ENCODE measurements at regions not wholly inside any gene's neighbourhood (a gene's known extent, or its start where the extent isn't known, plus 50 kb on each side); places are given as distances from the start of the nearest gene placed in this dataset.
A peak's percentile ranks its signal among the peaks of the same experiment; 100 is the strongest.

- Histone ChIP-seq H3K27me3 (ENCODE audit: control insufficient read depth in 2 of 2, insufficient read depth in 2 of 2, low read length in 2 of 2) (no peaks in the 10 kb centered on the region), H3K9me3 (replicated peaks; ENCODE audit: control insufficient read depth, insufficient read depth, low read depth, low read length) (no peaks in the 10 kb centered on the region), H3K9me1 (ENCODE audit: control insufficient read depth, insufficient read depth, low read length) (no peaks in the 10 kb centered on the region), H3K4me2 (ENCODE audit: insufficient read depth, low read length) (no peak overlapping the region), H3K9ac (ENCODE audit: insufficient read depth in 1 of 2, low read depth in 2 of 2, low read length in 2 of 2) (no peak overlapping the region), H2AFZ (ENCODE audit: low read depth, low read length) (peak overlapping the region; percentile 79), H4K20me1 (replicated peaks; ENCODE audit: control insufficient read depth, insufficient read depth, low read length) (no peaks in the 10 kb centered on the region), H3K79me2 (ENCODE audit: control insufficient read depth, insufficient read depth, low read length) (no peaks in the 10 kb centered on the region), H3K4me1 (replicated peaks in 1 of 2; ENCODE audit: control insufficient read depth in 2 of 2, insufficient read depth in 2 of 2, low read length in 2 of 2) (no peaks in the 10 kb centered on the region), H3K27ac (ENCODE audit: extremely low read depth, low read depth, low read length) (no peak overlapping the region), H3K4me3 (no peak overlapping the region), H3K36me3 (ENCODE audit: control insufficient read depth, insufficient read depth, low read length) (no peaks in the 10 kb centered on the region)
- 86% methylated on average over 1 of the region's 1 CpG for WGBS (ENCODE audit: insufficient coverage, low coverage, missing lambda C conversion rate)
- ChIA-PET POLR2A (interaction anchor here (1.0 kb wide), 1 partner anchor 309 kb away, joined by 3 read pairs; no protein-coding TSS in a partner anchor), CTCF (ENCODE audit: low intra/inter-chr PET ratio) (no interaction called here)
- in situ Hi-C loops (cut with MboI) (no loop called here), intact Hi-C loops (cut with micrococcal nuclease) (no loop called here)
- DNase-seq (ENCODE audit: extremely low read depth in 1 of 4, low spot score in 3 of 4), result peak in 2 of 4 experiments; percentile 18 to 32
- no peak for FAIRE-seq
- ATAC-seq, result peak; percentile 88
- no TSS peak for BruUV-seq (replicated peaks)
- TF ChIP-seq ZKSCAN8 (CRISPR knock-in tag; IDR thresholded peaks at IDR 0.05) (no peak), ZNF212 (CRISPR knock-in tag; IDR thresholded peaks at IDR 0.05) (no peak), MBD2 (IDR thresholded peaks at IDR 0.05; ENCODE audit: borderline replicate concordance, low read depth) (no peak), ZC3H8 (IDR thresholded peaks at IDR 0.05) (no peak), HSF4 (CRISPR knock-in tag; IDR thresholded peaks at IDR 0.05; ENCODE audit: borderline replicate concordance) (no peak), ZNF75A (CRISPR knock-in tag; IDR thresholded peaks at IDR 0.05) (no peak), ZNF592 (IDR thresholded peaks at IDR 0.05) (no peak), HNRNPLL (IDR thresholded peaks at IDR 0.05; ENCODE audit: low read depth, low read length, poor library complexity, severe bottlenecking) (no peak), JUNB (CRISPR knock-in tag; conservative IDR thresholded peaks at IDR 0.05) (no peak), POLR3G (IDR thresholded peaks at IDR 0.05; ENCODE audit: extremely low read depth, insufficient read length, insufficient replicate concordance) (no peak), NFIC (IDR thresholded peaks at IDR 0.05) (peak; percentile 4; the same call in 1 of the 2 replicates), RAD21 (CRISPR knock-in tag; conservative IDR thresholded peaks at IDR 0.05 in 1 of 2, IDR thresholded peaks at IDR 0.05 in 1 of 2) (0 out of 4 replicates have a peak, but pooled peaks of 1 of the 2 experiments have one; percentile 10), USF2 (CRISPR knock-in tag; IDR thresholded peaks at IDR 0.05) (no peak), OTX1 (CRISPR knock-in tag; IDR thresholded peaks at IDR 0.05) (no peak), CTBP1 (IDR thresholded peaks at IDR 0.05; ENCODE audit: borderline replicate concordance) (no peak), ZNF444 (CRISPR knock-in tag; IDR thresholded peaks at IDR 0.05) (no peak)
Observed at GRCh38 chr1:70737125-70737524, 310.5 kb downstream of the PTGER3 start.

All from K562 (cell line).